HL-60 (cell line): ENCODE measurements at regions not wholly inside any gene's neighbourhood (a gene's known extent, or its start where the extent isn't known, plus 50 kb on each side); places are given as distances from the start of the nearest gene placed in this dataset.
"Not testable (repeated sequence)": the region's sequence is repeated elsewhere in the genome, so short reads cannot be mapped to it uniquely, and the experiment has no call there.

Experiments used
- DNase-seq, 2 experiments: peaks; one replicate each; pipeline ENCODE4 v3.0.0-alpha.2; 2010 to 2020; ENCODE audit warnings: low read depth in 1 of 2, low spot score in 1 of 2
- H3K27ac ChIP-seq: fragments of 250-450 bp; sonication (Bioruptor Pico); replicated peaks from 2 replicates; pipeline ENCODE4 v1.5.1; 2020; ENCODE audit warnings: mild to moderate bottlenecking, moderate library complexity
- H3K27me3 ChIP-seq: fragments of 250-450 bp; sonication (Bioruptor Pico); 2 replicates; pipeline ENCODE4 v1.5.1; 2021; ENCODE audit warnings: mild to moderate bottlenecking, moderate library complexity; ENCODE audit not compliant: insufficient read depth, poor library complexity, severe bottlenecking
- H3K4me3 ChIP-seq: replicated peaks from 2 replicates; pipeline ENCODE4 v1.5.1; 2011; ENCODE audit warnings: mild to moderate bottlenecking, control low read depth, low read length; ENCODE audit not compliant: insufficient read depth
- CTCF ChIP-seq: IDR thresholded peaks from one replicate; pipeline ENCODE4 v1.5.1; 2011; ENCODE audit warnings: low read length, control low read depth, inconsistent platforms; ENCODE audit not compliant: insufficient read depth
- GABPA ChIP-seq: IDR thresholded peaks from 2 replicates; pipeline ENCODE4 v1.6.1; 2012; ENCODE audit warnings: low read depth
- POLR2AphosphoS5 ChIP-seq: IDR thresholded peaks from 2 replicates; pipeline ENCODE4 v1.6.1; 2012; ENCODE audit warnings: low read depth
- REST ChIP-seq: IDR thresholded peaks from 2 replicates; pipeline ENCODE4 v1.6.1; 2012; ENCODE audit warnings: low read depth; ENCODE audit not compliant: insufficient replicate concordance
- SPI1 ChIP-seq: IDR thresholded peaks from 2 replicates; pipeline ENCODE4 v1.6.1; 2012; ENCODE audit warnings: low read depth, mild to moderate bottlenecking, borderline replicate concordance

- Histone ChIP-seq H3K4me3 (no peak overlapping the region), H3K27ac (no peak overlapping the region), H3K27me3 (no peaks in the 10 kb centered on the region)
- no peak for DNase-seq
- TF ChIP-seq POLR2AphosphoS5 (no peak), GABPA (no peak), CTCF (no peak), SPI1 (no peak)
Observed at GRCh38 chrX:65331371-65331770, 203.2 kb downstream of the LAS1L start.

GRCh38 chrX:65300104-65300809 lies 234.3 kb downstream of the LAS1L start:
- H3K27me3 ChIP-seq: no peaks in the 10 kb centered on the region
- no peak overlapping the region for H3K27ac ChIP-seq
- TF ChIP-seq CTCF (no peak), GABPA (no peak), POLR2AphosphoS5 (no peak), REST (no peak), SPI1 (no peak)
- no peak overlapping the region for H3K4me3 ChIP-seq
- no peak for DNase-seq

- DNase-seq, H3K4me3 ChIP-seq, H3K27me3 ChIP-seq, H3K27ac ChIP-seq: not testable (repeated sequence)
Observed at GRCh38 chrX:65282905-65283304, 251.7 kb downstream of the LAS1L start.

GRCh38 chrX:65273152-65273551 lies 261.4 kb downstream of the LAS1L start:
- no peak for DNase-seq
- TF ChIP-seq GABPA: no peak
- no peak for TF ChIP-seq REST
- TF ChIP-seq POLR2AphosphoS5: no peak
- no peak for TF ChIP-seq CTCF
- no peak for TF ChIP-seq SPI1
- Histone ChIP-seq H3K27me3 (no peaks in the 10 kb centered on the region), H3K27ac (no peak overlapping the region), H3K4me3 (no peak overlapping the region)
